ENCODE measurements at regions not wholly inside any gene's neighbourhood (a gene's known extent, or its start where the extent isn't known, plus 50 kb on each side); places are given as distances from the start of the nearest gene placed in this dataset.

DNA sequence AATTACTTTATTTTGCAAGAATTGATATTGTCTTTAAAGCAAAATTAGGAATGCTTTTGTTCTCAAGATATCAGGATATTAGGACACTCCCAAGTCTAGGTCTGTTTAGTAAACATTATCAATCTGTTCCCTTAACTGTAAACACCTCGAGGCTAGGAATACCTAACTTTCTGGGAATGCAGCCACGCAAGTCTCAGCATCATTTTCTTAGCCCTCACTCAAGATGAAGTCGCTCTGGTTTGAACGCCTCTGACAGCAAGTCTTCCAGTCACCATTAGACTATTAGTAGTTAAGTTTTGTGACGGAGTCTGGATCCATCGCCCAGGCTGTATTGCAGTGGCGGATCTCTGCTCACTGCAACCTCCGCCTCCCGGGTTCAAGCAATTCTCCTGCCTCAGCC lies 128.0 kb upstream of the MYO3A start:
- Histone ChIP-seq H3K4me2 (replicated peaks; ENCODE audit: extremely low read depth, low read length, poor library complexity, severe bottlenecking) (no peak overlapping the region), H3K79me2 (ENCODE audit: insufficient read depth, low read length) (no peaks in the 10 kb centered on the region), H3K9ac (ENCODE audit: insufficient read depth, low read length, poor library complexity, severe bottlenecking) (no peak overlapping the region), H3K4me1 (ENCODE audit: control insufficient read depth in 1 of 2, insufficient read depth in 2 of 2, low read length in 2 of 2) (no peaks in the 10 kb centered on the region), H3K4me3 (replicated peaks in 1 of 3; ENCODE audit: low read depth in 2 of 3, low read length in 3 of 3) (no peak overlapping the region), H3K27ac (ENCODE audit: low read depth in 1 of 2, low read length in 2 of 2) (no peak overlapping the region), H2AFZ (ENCODE audit: insufficient read depth, low read depth, low read length, poor library complexity, severe bottlenecking) (no peak overlapping the region), H3K9me3 (replicated peaks in 1 of 2; ENCODE audit: control insufficient read depth in 1 of 2, insufficient read depth in 1 of 2, low read length in 2 of 2) (no peaks in the 10 kb centered on the region), H4K20me1 (ENCODE audit: insufficient read depth, low read length) (no peaks in the 10 kb centered on the region), H3K27me3 (ENCODE audit: control insufficient read depth in 2 of 2, insufficient read depth in 2 of 2, low read length in 2 of 2) (no peaks in the 10 kb centered on the region), H3K36me3 (replicated peaks in 1 of 2; ENCODE audit: control insufficient read depth in 1 of 2, insufficient read depth in 2 of 2, low read length in 2 of 2) (no peaks in the 10 kb centered on the region)
- Mint-ChIP-seq H3K36me3 (no peaks in the 10 kb centered on the region), H3K4me1 (no peaks in the 10 kb centered on the region), H3K27me3 (ENCODE audit: low read depth in 3 of 3) (peaks cover 0 to 2% (median 1%) of the 10 kb centered on the region in 3 donors), H3K27ac (no peak overlapping the region), H3K9me3 (peaks cover 0 to 5% (median 0%) of the 10 kb centered on the region in 7 donors), H3K4me3 (no peak overlapping the region)
- no peak for DNase-seq
- intact Hi-C loops (cut with micrococcal nuclease), result no loop called here
- TF ChIP-seq, protein P1, sequence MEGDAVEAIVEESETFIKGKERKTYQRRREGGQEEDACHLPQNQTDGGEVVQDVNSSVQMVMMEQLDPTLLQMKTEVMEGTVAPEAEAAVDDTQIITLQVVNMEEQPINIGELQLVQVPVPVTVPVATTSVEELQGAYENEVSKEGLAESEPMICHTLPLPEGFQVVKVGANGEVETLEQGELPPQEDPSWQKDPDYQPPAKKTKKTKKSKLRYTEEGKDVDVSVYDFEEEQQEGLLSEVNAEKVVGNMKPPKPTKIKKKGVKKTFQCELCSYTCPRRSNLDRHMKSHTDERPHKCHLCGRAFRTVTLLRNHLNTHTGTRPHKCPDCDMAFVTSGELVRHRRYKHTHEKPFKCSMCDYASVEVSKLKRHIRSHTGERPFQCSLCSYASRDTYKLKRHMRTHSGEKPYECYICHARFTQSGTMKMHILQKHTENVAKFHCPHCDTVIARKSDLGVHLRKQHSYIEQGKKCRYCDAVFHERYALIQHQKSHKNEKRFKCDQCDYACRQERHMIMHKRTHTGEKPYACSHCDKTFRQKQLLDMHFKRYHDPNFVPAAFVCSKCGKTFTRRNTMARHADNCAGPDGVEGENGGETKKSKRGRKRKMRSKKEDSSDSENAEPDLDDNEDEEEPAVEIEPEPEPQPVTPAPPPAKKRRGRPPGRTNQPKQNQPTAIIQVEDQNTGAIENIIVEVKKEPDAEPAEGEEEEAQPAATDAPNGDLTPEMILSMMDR (IDR thresholded peaks at IDR 0.05), result no peak
- 93% methylated on average over 3 of the region's 9 CpGs for WGBS (ENCODE audit: insufficient coverage)

DNA sequence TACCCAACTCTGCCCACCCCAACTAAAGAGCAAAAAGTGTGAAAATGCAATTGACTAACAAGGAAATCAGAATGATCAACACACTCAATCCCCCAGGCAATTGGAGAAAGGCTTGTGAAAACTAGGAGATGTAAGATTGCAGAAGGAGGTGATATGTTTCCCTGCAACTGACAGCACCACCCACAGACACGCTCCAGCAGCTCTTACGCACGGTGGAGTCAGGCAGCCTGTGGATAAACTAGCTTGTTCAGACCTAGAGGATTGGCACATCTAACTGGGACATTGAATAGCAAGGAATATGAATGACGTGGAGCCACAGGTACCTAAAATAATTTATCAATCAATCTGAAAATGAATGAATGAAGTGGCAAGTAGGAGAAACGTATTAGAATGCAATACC lies 125.7 kb upstream of the MYO3A start:
- H3K27me3 ChIP-seq (ENCODE audit: control insufficient read depth in 2 of 2, insufficient read depth in 2 of 2, low read length in 2 of 2), result no peaks in the 10 kb centered on the region

More for the DNA sequence above, 125.7 kb upstream of the MYO3A start:
- H3K27ac Mint-ChIP-seq, result no peak overlapping the region
- intact Hi-C loops (cut with micrococcal nuclease), result no loop called here
- H3K27me3 Mint-ChIP-seq (ENCODE audit: low read depth in 3 of 3), result peaks cover 0 to 2% (median 1%) of the 10 kb centered on the region in 3 donors
- Histone ChIP-seq H3K4me2 (replicated peaks; ENCODE audit: extremely low read depth, low read length, poor library complexity, severe bottlenecking) (no peak overlapping the region), H2AFZ (ENCODE audit: insufficient read depth, low read depth, low read length, poor library complexity, severe bottlenecking) (no peak overlapping the region), H3K27ac (ENCODE audit: low read depth in 1 of 2, low read length in 2 of 2) (no peak overlapping the region), H3K4me1 (ENCODE audit: control insufficient read depth in 1 of 2, insufficient read depth in 2 of 2, low read length in 2 of 2) (no peaks in the 10 kb centered on the region), H3K36me3 (replicated peaks in 1 of 2; ENCODE audit: control insufficient read depth in 1 of 2, insufficient read depth in 2 of 2, low read length in 2 of 2) (no peaks in the 10 kb centered on the region), H3K79me2 (ENCODE audit: insufficient read depth, low read length) (no peaks in the 10 kb centered on the region), H4K20me1 (ENCODE audit: insufficient read depth, low read length) (no peaks in the 10 kb centered on the region), H3K9ac (ENCODE audit: insufficient read depth, low read length, poor library complexity, severe bottlenecking) (no peak overlapping the region), H3K4me3 (replicated peaks in 1 of 3; ENCODE audit: low read depth in 2 of 3, low read length in 3 of 3) (no peak overlapping the region), H3K9me3 (replicated peaks in 1 of 2; ENCODE audit: control insufficient read depth in 1 of 2, insufficient read depth in 1 of 2, low read length in 2 of 2) (no peaks in the 10 kb centered on the region)
- H3K9me3 Mint-ChIP-seq, result peaks cover 0 to 5% (median 0%) of the 10 kb centered on the region in 7 donors
- WGBS (ENCODE audit: insufficient coverage), result no CpG with 5 or more reads among the region's 5 CpGs
- H3K4me3 Mint-ChIP-seq, result no peak overlapping the region
- DNase-seq, result no peak
- TF ChIP-seq, protein P1 (IDR thresholded peaks at IDR 0.05), result no peak
- no peaks in the 10 kb centered on the region for H3K36me3 Mint-ChIP-seq
- H3K4me1 Mint-ChIP-seq, result no peaks in the 10 kb centered on the region
